ENCODE measurements at regions not wholly inside any gene's neighbourhood (a gene's known extent, or its start where the extent isn't known, plus 50 kb on each side); places are given as distances from the start of the nearest gene placed in this dataset.

DNA sequence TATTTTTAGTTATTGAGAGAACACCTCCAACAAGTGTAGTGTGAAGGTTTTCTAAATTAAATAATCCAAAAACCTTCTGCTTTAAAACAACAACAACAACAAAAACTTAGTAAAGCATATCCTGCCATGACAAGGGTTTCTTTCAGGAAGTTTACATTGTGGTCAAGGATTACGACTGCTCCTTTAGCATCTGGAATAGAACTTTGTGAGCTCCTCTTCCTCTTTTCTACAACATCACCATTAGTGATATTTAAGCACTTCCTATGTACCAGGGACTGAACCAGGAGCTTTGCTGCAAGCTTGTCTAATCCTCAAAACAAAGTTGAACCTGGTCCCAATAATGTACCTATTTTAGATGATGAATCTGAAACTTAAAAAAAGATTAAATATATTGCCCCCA is 315.4 kb upstream of the KITLG start:
- no peak for TF ChIP-seq CTCF (optimal IDR thresholded peaks at IDR 0.05 in 1 of 3, IDR thresholded peaks at IDR 0.05 in 1 of 3, conservative IDR thresholded peaks at IDR 0.05 in 1 of 3; ENCODE audit: extremely low read depth in 1 of 3, insufficient read depth in 2 of 3, low read length in 3 of 3)
- TF ChIP-seq EZH2 (IDR thresholded peaks at IDR 0.05; ENCODE audit: low read length): no peak
